Ishikawa (cell line): ENCODE measurements at regions not wholly inside any gene's neighbourhood (a gene's known extent, or its start where the extent isn't known, plus 50 kb on each side); places are given as distances from the start of the nearest gene placed in this dataset.

Experiments
- CEBPB ChIP-seq: IDR thresholded peaks from 2 replicates; pipeline ENCODE4 v1.6.1; 2012
- EP300 ChIP-seq: IDR thresholded peaks from 2 replicates; pipeline ENCODE4 v1.6.1; 2012; ENCODE audit warnings: borderline replicate concordance
- MAX ChIP-seq: IDR thresholded peaks from 2 replicates; pipeline ENCODE4 v1.6.1; 2012
- NFIC ChIP-seq: IDR thresholded peaks from 2 replicates; pipeline ENCODE4 v1.6.1; 2012
- RAD21 ChIP-seq: IDR thresholded peaks from 2 replicates; pipeline ENCODE4 v1.6.1; 2012; ENCODE audit warnings: low read depth
- REST ChIP-seq: IDR thresholded peaks from 2 replicates; pipeline ENCODE4 v1.6.1; 2012; ENCODE audit warnings: low read depth, mild to moderate bottlenecking
- TCF12 ChIP-seq: IDR thresholded peaks from 2 replicates; pipeline ENCODE4 v1.6.1; 2012; ENCODE audit warnings: low read depth
- TEAD4 ChIP-seq: IDR thresholded peaks from 2 replicates; pipeline ENCODE4 v1.6.1; 2012

GRCh38 chr11:24216488-24216887 lies 280.4 kb upstream of the LUZP2 start:
- TF ChIP-seq REST (no peak), EP300 (no peak), MAX (no peak), NFIC (no peak), RAD21 (no peak), TEAD4 (no peak), CEBPB (no peak), TCF12 (no peak)
